ENCODE measurements at regions not wholly inside any gene's neighbourhood (a gene's known extent, or its start where the extent isn't known, plus 50 kb on each side); places are given as distances from the start of the nearest gene placed in this dataset.

DNA sequence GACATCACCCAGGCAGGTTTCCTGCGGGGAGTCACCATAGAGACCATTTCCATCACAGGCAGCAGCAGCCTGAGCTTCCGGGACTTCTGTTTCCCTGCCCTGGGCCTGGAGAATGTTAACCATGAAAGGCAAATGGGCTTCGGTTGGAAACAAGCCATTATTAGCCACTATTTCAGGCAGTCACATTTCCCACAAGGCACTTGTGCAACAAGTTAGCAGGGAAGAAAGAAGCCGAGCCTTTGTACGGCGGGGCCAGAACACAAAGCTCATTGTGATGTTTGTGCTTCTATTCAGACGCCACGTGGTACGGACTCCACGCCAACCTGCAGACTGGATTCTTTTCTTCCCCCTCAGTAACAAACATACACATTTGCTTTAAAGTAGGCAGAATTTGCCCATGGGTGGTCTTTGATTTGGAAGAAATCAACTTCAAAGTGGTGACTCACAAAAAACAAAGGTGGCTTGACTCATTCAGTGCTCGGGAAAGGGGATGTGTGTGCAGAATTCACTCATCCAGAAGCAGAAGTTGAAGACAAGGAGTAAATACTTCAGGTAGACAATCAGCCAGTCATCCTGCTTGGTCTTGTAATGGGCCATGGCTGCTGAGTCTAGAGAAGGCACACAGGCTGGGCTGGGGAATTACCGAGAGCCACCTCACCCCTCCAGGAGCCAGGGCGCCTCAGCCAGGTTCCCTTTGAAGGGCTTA lies 154.2 kb upstream of the PRMT8 start:
- no peak for DNase-seq (ENCODE audit: low read depth)

DNA sequence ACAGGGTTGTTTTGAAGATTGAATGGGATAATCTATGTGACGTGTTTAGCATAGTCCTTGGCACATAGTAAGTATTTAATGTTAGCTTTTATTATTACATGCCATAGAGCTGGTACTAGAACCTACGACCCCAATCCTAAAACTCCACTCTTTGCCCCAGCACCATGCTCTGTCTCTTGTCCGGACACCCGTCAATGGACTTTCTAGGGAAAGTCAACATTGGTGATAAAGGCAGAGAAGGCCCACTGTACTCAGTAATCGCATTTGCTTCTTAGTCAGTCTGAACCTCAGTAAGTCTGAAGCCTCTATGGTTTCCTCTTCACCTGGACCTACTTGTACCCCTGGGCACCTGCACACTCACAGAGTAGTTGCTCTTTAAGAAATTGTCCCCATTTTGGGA lies 153.1 kb upstream of the PRMT8 start:
- DNase-seq (ENCODE audit: low read depth) = no peak

DNA sequence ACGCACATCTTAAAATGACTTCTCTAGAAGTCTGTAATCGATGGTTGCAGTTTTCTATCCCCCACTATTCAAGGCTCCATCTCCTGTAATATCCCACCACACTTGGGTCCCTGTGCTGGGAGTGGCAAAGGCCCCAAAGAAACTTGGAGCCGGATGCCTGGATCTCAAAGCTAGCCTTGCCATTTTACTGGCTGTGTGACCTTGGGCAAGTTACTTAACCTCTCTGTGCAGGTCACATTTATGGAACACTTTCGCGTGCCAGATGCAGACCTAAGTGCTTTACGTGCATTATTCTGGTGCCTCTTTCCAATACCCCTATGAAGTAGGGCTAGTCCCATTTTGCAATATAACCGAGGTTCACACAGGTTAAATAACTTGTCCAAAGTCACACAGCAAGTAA lies 151.8 kb upstream of the PRMT8 start:
- DNase-seq (ENCODE audit: low read depth) = no peak

DNA sequence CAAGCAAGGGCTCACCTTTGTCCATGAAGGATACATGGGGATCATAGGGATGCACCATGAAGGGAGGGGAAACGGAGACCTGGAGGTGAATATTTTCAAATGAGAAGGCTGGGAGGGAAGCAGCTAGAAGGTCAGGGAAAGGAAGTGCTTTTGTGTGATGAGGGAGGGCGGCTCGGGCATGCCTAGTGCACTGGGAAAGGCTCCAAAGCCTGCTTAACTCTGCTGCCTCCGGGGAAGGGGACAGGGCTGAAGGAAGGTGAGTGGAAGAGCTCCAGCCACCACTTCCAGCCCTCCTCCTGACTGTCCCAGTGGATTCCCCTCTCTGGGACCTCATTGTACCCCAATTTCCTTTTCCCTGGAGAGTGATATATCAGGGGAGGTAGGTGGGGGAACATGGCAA lies 149.4 kb upstream of the PRMT8 start:
- DNase-seq (ENCODE audit: low read depth) = no peak

DNA sequence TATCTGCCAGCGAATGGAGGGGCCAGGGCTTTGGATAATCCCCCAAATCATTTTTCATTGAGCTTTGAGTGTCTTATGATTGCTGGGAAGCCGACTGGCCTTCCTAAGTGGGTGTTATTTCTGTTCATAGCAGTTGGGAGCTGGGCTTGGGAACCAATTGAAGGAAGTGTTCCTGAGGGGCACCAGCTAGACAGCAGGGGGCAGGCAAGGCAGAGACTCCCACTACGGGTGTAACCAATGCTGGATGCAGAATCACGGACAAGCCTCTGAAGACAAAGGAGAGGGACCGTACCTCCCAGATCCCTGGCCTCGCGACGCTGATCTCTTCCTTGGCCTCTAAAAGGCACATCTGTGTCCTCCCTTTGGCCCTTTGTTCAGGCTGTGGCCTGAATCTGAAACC lies 149.0 kb upstream of the PRMT8 start:
- DNase-seq (ENCODE audit: low read depth) = peak; percentile 54

DNA sequence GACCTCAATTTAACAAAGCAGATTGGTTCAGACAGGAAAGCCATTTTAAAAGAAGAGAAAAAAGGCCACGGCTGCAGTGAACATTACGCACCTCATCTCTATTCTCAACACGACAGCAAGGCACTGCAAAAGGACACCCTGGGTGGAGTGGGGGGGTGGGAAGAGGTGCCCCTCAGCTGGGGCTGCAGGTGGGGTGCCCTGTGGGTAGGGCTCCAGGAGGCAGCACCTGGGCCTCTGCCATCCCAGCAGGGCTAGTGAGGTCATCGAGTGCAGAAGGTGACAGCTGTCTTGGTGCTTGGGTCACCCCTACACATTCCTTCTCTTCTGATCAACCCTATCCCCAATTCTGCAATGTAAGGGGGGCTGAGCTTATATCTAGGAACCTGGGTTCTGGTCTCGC lies 142.9 kb upstream of the PRMT8 start:
- DNase-seq (ENCODE audit: low read depth) = no peak

DNA sequence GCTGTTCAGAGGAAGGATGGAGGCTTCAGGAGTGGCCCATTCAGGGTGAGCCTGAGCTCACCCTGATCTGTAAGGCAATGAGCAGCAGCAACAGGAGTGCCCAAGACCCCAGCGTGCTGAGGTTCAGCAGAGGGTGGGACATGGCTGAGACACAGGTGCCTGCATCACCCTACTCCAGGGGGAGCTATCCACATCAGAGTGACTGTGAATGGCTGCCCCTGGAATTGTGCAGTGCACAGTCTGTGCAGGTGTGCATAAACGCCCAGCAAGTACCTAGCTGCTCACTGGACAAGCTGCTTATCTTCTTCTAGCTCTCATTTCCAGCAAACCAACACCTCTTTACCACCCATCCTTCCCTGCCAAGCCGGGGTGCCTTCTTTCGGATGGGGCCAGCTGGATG lies 140.6 kb upstream of the PRMT8 start:
- DNase-seq (ENCODE audit: low read depth) = no peak

DNA sequence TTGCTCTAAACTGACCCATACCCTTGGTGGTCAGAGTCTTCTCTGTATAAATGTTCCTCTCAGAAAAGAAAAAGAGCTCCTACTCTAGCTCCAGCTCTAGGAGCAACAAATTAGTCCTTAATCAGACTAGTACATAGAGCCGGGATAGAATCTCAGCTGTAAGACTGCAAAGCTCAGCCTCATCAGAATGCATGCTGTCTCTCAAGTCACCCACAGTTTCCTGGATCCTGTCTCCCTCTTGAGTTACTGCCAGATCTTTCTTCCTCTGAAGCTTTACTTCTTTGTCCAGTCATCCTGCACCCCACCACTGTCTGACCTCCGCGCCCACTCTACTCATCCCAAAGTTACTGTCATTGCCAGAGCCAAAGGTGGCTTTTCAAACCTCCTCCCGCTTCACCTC lies 139.3 kb upstream of the PRMT8 start:
- no peak for DNase-seq (ENCODE audit: low read depth)

DNA sequence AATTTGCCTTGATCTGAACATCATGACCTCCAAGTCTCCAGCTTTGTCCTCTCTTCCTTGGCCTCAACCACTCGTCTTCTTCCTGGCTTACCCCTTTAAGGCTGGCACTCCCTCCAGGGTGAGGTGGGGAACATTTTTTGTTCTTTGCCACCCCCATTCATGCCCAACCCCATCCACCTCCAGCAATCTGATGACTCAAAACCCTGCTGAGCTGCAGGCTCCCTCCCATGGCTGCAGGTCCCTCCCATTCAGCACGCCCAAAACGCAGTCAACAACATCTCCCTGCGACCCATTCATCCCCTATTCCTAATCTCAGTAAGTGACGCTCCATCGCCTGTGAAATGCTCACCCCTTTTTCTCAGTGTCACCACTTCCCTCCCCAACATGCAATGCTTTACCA lies 138.8 kb upstream of the PRMT8 start:
- no peak for DNase-seq (ENCODE audit: low read depth)

DNA sequence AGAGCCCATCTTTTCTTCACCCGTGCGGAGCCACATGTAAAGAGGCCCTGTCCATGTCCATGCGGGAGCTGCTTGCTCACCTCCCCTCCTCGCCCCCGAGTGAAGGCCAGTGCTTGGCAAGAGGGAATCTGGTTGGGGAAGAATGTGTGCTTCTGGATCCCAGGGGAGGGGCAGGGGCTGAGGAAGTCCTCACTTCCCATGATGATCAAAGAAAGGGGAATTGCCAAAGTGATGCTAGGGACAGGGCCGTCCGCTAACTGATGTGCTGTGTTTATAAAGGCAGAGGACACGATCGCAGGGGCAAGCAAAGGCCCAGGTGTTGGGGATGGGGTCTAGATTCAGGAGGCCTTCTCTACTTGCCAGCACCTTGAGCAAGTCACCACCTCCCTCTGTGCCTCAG lies 137.4 kb upstream of the PRMT8 start:
- DNase-seq (ENCODE audit: low read depth) = no peak

DNA sequence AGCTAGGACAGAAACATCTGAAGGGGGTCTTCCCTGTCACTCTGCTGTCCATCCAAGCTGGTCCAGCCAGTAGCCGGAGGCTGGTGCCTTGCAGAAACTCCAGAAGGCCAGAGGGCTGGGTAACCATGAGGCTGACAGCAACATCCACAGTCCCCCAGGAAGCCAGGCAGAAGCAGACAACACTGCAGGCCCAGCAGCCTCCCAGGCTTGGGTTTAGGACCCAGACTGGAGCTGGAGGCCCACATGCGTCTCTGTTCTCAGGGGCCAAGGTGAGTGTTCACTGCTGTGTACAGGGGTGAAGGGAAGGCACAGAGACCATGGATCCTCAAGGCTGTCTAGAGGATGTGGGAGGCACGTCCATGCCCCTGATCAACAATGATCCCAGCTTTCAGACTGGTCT lies 136.4 kb upstream of the PRMT8 start:
- no peak for DNase-seq (ENCODE audit: low read depth)

DNA sequence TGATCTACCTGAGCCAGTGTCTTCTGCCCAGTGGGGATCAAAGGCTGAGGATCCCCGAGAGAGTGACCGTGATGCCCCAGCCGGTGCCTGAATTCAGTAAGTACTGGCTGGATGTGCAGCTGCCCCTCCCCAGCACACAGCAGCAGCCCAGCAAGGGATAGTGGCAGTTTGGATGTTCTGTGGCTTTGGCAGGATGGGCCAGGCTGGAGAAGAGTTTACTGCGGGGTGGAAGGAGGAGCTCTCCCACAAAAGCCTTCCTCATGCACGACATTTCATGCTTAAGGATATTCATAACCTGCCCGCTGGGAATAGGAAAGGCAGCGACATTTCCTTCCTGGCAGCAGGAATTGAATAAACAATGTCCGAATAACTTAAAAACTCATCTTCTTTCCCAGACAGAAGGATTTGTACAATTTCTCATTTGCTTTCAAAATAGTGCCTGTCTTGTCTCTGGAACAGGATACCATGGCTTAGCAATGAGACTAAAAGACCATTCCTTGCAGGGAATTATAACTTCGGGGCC lies 135.6 kb upstream of the PRMT8 start:
- DNase-seq (ENCODE audit: low read depth) = no peak

DNA sequence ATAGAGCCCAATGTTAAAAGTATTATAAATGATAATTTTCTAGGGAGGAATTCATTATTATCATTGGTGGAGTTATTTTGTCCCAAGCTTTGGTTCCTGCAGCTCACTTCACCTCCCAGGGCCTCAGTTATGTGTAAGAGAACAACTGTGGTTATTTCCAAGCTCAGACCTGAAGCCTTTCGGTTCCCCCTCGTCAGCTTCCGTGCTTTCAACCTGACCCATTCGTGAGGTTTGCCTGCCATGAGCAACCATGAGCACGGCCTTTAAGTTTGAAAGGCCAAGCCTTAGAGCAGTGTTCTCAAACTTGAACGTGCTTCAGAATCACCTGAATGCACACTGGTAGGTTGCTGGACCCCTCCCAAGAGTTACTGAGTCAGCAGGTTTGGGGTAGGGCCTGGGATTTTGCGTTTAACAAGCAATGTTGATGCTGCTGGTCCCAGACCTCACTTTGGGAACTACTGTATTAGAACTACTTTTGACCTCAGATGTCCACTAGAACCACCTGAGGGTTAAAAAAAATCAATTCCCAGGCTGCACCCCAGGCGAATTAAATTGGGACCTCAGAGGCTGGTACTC lies 133.0 kb upstream of the PRMT8 start:
- no peak for DNase-seq (ENCODE audit: low read depth)

DNA sequence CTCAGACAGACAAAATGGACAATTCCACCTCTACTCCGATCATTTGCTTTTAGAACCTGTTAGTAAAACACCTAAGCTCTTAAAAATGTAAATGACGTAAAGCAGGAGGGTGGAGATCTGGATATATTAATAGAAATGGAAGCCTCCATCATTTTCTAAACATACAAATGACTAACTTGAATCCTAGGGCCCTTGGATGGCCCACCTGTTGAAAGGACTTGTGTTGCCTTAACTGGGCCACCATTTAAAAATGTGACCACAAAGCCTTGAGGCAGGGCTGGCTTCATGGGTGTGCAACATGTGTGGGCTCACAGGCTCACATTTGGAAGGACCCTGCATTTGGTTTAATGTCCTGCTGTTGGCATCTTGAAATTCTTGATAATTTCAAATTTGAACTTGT lies 131.5 kb upstream of the PRMT8 start:
- DNase-seq (ENCODE audit: low read depth) = peak; percentile 74

DNA sequence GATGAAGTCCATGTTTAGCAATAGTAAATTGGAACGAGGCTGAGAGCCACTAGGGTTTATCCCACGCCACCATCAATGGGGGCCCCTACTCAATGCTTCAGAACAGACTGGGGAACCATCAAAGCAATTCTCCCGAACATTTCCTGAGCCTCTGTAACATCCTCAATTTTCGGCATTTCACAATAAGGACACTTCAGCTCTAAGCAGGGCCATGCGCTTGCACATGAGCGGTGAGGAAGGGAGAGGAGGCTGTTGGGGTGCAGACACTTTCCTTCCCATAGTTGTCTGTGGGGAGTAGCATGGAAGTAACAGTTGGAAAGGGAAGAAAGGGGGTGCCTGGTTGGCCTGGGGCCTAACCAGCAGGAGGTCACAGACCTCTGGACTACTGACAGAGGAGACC lies 129.9 kb upstream of the PRMT8 start:
- no peak for DNase-seq (ENCODE audit: low read depth)

DNA sequence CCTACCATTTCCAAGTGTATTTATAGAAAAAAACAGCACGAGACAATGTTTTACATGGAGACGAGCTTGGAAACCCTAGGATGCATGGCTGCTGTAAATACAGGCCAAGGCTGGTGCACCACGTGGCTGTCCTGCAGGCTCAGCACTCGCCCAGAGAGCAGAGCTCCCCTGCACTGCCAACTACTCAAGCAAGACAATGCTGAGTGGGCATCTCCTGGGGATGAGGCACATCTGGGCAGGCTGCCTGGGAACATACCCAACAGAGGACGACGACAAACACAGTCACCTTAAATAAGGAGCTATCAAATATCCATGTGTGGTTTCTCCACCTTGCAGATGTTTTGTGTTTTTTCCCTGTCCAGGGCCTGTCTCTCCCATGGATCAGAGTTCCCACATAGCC lies 128.3 kb upstream of the PRMT8 start:
- no peak for DNase-seq (ENCODE audit: low read depth)

DNA sequence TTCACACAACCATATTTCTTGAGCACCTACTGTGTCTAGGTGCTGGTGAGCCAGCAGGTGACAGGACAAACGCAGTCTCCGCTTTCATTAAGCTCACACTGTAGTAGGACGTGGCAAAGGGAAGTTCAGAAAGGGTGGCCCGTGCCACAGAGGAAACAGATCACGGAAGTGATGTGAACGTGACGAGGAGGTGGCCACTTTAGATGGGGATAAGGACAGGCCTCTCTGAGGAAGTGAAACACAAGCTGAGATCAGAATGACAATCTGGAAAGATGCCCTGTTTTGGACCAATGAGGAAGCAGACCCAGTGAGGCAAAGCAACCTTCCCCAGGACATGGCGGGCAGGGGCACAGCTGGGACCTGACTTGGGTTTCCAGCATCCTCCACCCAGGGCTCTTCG lies 127.4 kb upstream of the PRMT8 start:
- DNase-seq (ENCODE audit: low read depth) = no peak

DNA sequence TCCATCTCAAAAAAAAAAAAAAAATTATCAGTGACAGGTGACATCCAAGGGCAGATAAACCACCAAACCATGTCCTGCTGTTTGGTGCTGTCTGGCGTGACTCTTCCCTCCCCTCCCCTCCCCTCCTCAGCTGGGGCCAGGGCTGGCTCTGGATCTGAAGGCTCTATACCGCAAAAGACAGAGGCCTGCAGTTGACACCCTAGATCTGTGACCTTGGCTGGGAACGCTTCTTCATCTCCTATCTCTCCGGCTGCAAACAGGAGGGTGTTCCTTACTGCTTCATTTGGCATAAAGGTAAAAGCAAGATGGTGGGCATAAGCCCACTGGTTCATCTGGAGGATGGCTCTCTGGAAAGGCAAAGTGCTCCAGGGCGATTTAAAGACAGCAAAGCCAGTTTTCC lies 126.8 kb upstream of the PRMT8 start:
- DNase-seq (ENCODE audit: low read depth) = peak; percentile 7

DNA sequence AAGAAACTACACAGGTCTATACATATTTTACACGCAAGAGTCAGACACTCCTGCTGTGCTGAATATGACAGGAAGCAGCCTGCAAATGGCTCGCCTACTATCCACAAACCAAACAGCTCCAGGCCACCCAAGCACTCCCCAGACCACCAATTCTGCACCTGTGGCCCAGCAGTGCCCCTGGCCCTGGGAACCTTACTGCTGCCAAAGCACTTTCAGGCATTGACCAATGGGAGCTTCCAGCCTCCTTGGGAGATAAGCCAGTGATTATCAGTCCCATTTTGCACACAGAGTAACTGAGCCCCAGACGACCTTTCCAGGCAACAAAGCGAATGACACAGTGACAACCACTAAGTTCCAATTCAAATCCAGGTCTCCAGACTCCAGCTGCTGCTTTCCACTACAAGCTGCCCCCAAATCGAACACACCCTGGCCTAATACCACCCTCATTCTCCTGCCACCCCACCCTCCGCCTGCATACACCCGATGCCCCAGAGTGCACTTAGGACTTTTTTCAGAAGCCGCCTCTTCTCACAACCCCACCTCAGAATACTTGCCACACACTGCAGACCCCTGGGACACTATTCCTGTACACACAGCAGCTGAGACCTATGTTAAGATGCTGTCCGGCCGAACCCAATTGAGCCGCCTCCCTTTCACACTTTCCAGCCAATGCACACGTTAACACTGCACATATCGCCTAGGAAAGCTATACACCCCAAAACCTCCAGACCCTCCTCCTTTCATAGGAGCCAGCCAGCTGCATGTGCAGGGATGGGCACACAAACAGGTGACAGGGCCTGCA lies 126.1 kb upstream of the PRMT8 start:
- DNase-seq (ENCODE audit: low read depth) = no peak

DNA sequence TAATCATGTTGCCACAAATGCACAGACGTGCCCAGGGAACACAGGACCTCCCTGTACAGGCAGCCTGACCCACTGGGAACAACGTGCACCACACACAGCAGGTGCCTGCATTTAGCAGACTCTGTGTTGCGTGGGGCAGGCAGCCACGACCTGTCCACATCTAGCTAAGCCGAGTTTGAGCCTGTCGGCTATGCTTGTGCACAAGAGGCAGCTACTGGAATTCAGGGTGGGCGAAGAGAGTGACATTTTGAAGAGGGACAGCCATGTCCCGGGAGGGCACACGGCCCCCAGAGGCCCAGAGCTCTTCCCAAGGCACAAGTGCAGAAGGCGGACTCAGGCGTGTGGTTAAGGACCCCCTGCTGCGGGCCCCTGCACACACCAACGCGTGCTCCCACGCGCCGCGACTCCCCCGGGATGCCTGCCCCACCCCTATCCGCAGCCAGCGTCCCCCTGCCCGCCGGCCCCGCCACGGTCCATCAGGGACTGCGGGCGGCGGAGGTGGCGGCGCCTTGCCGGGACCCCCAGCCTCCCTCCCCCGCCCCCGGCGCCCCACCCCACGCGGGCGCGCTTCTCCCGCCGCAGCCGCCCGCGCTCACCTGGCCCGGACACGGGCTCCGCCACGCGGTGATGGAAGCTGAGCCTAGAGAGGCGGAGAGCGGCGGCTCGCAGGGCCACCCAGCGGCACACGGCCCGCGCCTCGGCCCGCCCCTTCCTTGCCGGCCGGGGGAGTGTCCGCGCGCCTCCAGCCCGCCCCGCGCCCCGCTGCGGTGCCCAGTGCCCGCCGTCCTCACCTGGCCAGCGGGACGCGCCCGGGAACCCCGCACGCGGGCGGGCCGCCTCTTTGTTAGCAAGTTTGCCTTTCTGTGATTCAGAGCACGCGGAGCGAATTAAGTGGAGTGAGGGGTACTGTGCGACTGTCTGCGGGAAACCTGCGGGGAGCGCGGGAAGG lies 125.3 kb upstream of the PRMT8 start:
- no peak for DNase-seq (ENCODE audit: low read depth)

DNA sequence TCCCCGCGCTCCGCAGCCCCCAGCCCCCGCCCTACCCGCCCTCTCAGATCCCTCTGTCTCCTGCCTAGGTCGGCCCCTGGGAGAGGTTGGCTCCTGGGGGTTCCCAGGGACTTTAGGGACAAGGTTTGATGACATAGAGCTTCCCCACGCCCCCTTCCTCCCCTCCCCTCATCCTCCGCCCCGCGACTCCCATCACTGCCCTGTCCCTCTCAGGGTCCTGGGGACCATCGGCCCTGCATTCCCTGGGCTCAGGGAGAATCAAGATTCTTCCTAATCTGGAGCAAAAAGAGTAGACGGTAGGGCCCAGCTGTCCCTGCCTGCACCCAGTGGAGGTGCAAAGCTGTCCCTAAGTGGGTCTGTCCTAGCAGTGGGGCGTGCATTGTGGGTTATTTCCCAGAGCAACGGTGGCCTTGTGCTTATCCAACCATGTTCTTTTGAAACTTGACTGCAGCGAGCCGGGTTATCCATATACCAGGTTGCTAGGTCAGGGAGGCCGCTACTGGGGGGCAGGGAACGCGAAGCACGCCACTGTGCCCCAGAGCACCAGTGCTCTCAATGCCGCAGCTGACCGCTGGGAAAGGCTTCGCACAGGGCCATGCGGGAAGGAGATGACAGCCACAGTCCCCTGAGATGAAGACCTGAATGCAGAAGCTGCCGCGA lies 124.4 kb upstream of the PRMT8 start:
- DNase-seq (ENCODE audit: low read depth) = no peak

Measured in myocyte (in vitro differentiated cells).